Activated naive CD4-positive, alpha-beta T cell treated with anti-CD3 and anti-CD28 coated beads for 36 hours (primary cell): ENCODE measurements at regions not wholly inside any gene's neighbourhood (a gene's known extent, or its start where the extent isn't known, plus 50 kb on each side); places are given as distances from the start of the nearest gene placed in this dataset.
"Not testable (repeated sequence)": the region's sequence is repeated elsewhere in the genome, so short reads cannot be mapped to it uniquely, and the experiment has no call there.

Experiments
- CTCF ChIA-PET: fragments of 350-600 bp; sonication (Branson Sonifier 250); formaldehyde crosslinking; loops from one replicate; lab custom pipeline; 2021; ENCODE audit warnings: antibody characterized with exemption; lab: Charles Lee
- DNase-seq: peaks from one replicate; pipeline ENCODE4 v3.0.0-alpha.2; 2020
- H3K27ac Mint-ChIP-seq: one replicate; pipeline ENCODE4 v1.8.0; 2021; ENCODE audit warnings: mild to moderate bottlenecking, mixed read lengths
- H3K27me3 Mint-ChIP-seq: one replicate; pipeline ENCODE4 v1.8.0; 2021; ENCODE audit warnings: low read depth, mixed read lengths
- H3K36me3 Mint-ChIP-seq: one replicate; pipeline ENCODE4 v1.8.0; 2021; ENCODE audit warnings: low read depth, mixed read lengths
- H3K4me1 Mint-ChIP-seq: one replicate; pipeline ENCODE4 v1.8.0; 2021; ENCODE audit warnings: low read depth, mixed read lengths
- H3K4me3 Mint-ChIP-seq: one replicate; pipeline ENCODE4 v1.8.0; 2021; ENCODE audit warnings: mild to moderate bottlenecking, moderate library complexity, mixed read lengths
- H3K9me3 Mint-ChIP-seq: one replicate; pipeline ENCODE4 v1.8.0; 2021; ENCODE audit warnings: mixed read lengths
- intact Hi-C: fragments of 100-400 bp; cut with micrococcal nuclease; formaldehyde crosslinking; loops from one replicate; pipeline ENCODE4 v1.15.1; 2023

GRCh38 chr21:6428498-6429092, 4092.8 kb upstream of the TPTE start:
- not testable (repeated sequence) for H3K4me3 Mint-ChIP-seq, H3K4me1 Mint-ChIP-seq

GRCh38 chr21:6429924-6430323, 4091.5 kb upstream of the TPTE start:
- H3K4me1 Mint-ChIP-seq, intact Hi-C loops, H3K4me3 Mint-ChIP-seq, CTCF ChIA-PET, H3K36me3 Mint-ChIP-seq, H3K27ac Mint-ChIP-seq, DNase-seq, H3K27me3 Mint-ChIP-seq, H3K9me3 Mint-ChIP-seq: not testable (repeated sequence)

More at GRCh38 chr21:6428498-6429092, 4092.8 kb upstream of the TPTE start:
- DNase-seq, H3K9me3 Mint-ChIP-seq, H3K36me3 Mint-ChIP-seq, H3K27ac Mint-ChIP-seq, CTCF ChIA-PET, intact Hi-C loops, H3K27me3 Mint-ChIP-seq: not testable (repeated sequence)

GRCh38 chr21:6433149-6433548, 4088.2 kb upstream of the TPTE start:
- CTCF ChIA-PET, H3K36me3 Mint-ChIP-seq, H3K4me1 Mint-ChIP-seq, H3K9me3 Mint-ChIP-seq, H3K27ac Mint-ChIP-seq, DNase-seq, H3K27me3 Mint-ChIP-seq, intact Hi-C loops, H3K4me3 Mint-ChIP-seq: not testable (repeated sequence)

DNA sequence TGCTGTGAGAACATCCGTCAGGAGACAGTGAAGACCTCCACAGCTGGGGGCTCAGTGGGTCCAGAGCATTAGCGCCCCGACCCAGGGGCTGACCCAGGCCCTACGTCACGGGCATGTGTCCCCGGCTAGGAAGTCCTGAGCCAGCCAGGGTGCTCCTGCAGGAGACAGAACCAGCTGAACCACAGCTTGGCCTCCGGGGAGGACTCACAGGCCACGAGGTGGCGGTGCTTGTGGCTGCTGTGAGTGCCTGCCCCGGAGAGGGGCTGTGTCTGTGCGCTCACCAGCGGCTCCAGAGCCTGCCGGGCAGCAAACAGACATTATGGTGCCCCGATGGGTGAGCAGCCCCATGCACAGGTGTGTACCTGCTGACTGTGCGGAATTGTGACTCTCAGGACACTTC, 4085.2 kb upstream of the TPTE start:
- H3K27ac Mint-ChIP-seq, H3K9me3 Mint-ChIP-seq, DNase-seq, H3K4me1 Mint-ChIP-seq, intact Hi-C loops, H3K36me3 Mint-ChIP-seq, H3K27me3 Mint-ChIP-seq, H3K4me3 Mint-ChIP-seq, CTCF ChIA-PET: not testable (repeated sequence)

DNA sequence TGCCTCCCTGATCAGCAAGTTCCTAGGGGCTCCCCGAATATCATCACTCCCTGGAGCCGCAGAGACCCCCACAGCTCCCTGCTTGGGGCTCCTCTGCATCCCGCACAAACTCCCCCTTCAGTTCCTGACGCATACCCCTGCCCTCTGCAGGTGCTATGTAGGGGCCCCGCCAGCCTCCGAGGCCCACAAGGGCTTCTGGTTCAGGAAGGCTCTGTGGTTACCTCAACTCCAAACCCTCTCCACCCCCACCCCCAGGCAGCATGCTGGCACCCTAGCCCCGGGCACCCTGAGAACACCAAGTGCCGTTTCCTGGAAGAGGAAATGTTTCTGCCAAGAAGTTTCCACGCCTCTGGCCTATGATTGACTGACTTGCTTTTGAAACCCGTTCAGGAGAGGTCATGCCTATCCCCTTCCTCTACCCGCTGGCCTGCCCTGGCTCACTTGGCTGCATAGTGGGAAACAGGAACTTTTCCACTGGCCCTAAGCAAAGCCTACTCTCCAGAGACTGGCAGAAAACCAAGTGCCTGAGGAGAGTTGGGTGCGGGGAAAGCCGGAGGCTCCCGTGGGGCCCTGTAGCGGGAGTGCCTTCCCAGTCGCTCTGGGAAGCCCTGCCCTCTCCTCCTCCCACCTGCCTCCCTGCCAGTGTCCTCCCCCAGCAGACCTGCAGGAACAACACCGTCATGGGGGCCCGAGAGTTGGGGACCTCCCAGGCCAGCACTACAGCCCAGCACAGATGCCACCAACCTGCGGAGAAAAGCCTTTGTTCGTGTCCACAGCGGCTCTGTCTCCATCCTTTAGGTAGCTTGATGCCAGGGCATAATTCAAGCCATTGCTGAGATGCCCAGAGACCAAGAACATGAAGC, 4084.2 kb upstream of the TPTE start:
- H3K4me3 Mint-ChIP-seq, H3K4me1 Mint-ChIP-seq, H3K27me3 Mint-ChIP-seq, H3K27ac Mint-ChIP-seq, DNase-seq, H3K9me3 Mint-ChIP-seq, intact Hi-C loops, CTCF ChIA-PET, H3K36me3 Mint-ChIP-seq: not testable (repeated sequence)

- intact Hi-C loops, CTCF ChIA-PET, H3K9me3 Mint-ChIP-seq: not testable (repeated sequence)
These were observed 4083.6 kb upstream of the TPTE start for GRCh38 chr21:6437834-6438187.

GRCh38 chr21:6439058-6439457, 4082.3 kb upstream of the TPTE start:
- H3K27me3 Mint-ChIP-seq, H3K27ac Mint-ChIP-seq, H3K4me1 Mint-ChIP-seq, H3K9me3 Mint-ChIP-seq, DNase-seq, H3K4me3 Mint-ChIP-seq, intact Hi-C loops, H3K36me3 Mint-ChIP-seq, CTCF ChIA-PET: not testable (repeated sequence)

More at GRCh38 chr21:6437834-6438187, 4083.6 kb upstream of the TPTE start:
- H3K27me3 Mint-ChIP-seq, H3K36me3 Mint-ChIP-seq, H3K27ac Mint-ChIP-seq, H3K4me1 Mint-ChIP-seq, H3K4me3 Mint-ChIP-seq: not testable (repeated sequence)
- peak; percentile 5 for DNase-seq

DNA sequence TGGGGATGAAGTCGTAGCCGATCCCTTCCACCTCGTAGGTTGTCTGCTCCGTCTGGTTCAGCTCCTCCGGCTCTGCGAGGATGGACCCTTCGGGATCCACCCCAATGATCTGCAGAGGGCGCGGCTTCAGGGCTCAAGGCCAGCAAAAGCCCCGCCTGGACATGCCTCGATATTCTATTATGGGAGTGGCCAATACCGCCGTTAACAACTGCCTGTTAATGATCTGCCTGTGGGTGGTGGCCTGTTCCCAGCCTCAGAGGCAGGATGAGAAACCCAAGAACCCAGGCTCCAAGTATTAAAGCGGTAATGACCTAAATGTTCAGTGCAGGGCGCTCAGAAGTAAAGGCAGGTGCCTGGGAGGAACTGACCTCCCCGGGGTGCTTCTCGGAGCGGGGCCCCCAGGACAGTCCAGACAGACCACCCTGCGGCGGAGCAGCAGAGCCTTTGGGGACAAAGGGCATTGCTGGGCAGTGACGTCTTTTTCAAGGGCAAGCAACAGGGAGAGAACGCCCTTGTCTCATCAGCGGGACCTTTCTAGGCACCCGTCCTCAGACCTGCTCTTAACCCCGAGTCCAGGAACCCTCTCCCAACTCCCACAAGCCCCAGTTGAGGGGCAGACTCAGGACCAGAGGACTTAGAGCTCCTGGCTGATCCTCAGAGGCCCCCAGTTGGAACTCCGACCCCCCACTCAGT, 4066.6 kb upstream of the TPTE start:
- intact Hi-C loops, H3K4me3 Mint-ChIP-seq, H3K36me3 Mint-ChIP-seq, CTCF ChIA-PET, H3K27me3 Mint-ChIP-seq, H3K4me1 Mint-ChIP-seq, H3K27ac Mint-ChIP-seq, DNase-seq, H3K9me3 Mint-ChIP-seq: not testable (repeated sequence)

DNA sequence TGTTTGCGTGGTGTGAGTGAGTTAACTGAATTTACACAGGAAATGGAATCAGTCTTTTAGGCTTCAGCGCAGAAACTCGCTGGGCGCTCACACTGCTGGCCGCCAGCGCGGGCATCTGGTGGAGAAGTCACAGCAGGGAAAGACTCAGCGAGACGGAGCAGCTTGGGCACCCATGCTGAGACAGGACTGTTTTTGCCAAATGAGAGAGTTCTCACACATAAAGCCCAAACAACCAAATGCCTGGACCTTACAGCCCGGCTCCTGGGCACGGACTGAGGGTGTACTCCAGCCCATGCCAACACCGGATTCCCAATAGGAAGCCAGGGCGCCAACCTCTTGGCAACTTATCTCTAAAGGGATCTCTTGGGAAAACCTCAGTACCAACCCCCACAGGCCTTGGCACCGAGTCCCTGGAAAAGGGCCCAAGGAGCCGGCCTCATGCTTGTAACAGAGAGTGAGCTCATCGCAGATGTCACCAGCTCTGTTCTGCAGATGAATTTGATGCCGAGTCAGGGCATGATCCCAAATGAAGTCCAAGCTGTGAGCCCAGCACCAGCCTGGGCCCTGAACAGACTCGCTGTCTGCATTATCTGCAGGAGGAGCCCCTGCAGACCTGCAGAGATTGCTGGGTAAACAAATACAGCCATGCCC, 4065.2 kb upstream of the TPTE start:
- CTCF ChIA-PET, DNase-seq, intact Hi-C loops, H3K9me3 Mint-ChIP-seq, H3K27me3 Mint-ChIP-seq, H3K4me1 Mint-ChIP-seq, H3K27ac Mint-ChIP-seq, H3K36me3 Mint-ChIP-seq, H3K4me3 Mint-ChIP-seq: not testable (repeated sequence)

GRCh38 chr21:6459761-6460160, 4061.6 kb upstream of the TPTE start:
- H3K4me1 Mint-ChIP-seq, H3K9me3 Mint-ChIP-seq, H3K36me3 Mint-ChIP-seq, DNase-seq, intact Hi-C loops, H3K27ac Mint-ChIP-seq, CTCF ChIA-PET, H3K27me3 Mint-ChIP-seq, H3K4me3 Mint-ChIP-seq: not testable (repeated sequence)

DNA sequence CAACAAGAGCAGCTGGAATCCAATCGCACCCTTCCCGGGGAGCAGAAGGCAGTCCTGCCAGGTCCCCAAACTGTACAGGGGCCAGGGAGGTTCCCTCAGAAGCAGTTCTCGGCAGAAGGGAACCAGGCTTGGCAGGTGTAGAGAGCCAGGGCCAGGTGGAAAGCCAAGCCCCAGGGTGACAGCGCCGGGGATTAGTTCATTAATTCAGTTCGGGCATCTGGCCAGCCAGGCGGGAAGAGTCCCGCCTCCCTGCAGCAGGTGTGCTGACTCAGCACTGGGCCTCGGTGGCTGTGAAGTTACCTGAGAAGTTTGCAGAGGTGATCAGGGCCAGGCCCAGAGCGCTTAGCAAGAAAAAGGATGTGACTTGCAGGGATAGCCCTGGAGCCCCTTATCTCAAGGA, 4060.0 kb upstream of the TPTE start:
- H3K4me3 Mint-ChIP-seq, H3K27me3 Mint-ChIP-seq, CTCF ChIA-PET, H3K9me3 Mint-ChIP-seq, H3K27ac Mint-ChIP-seq, DNase-seq, intact Hi-C loops, H3K4me1 Mint-ChIP-seq, H3K36me3 Mint-ChIP-seq: not testable (repeated sequence)

DNA sequence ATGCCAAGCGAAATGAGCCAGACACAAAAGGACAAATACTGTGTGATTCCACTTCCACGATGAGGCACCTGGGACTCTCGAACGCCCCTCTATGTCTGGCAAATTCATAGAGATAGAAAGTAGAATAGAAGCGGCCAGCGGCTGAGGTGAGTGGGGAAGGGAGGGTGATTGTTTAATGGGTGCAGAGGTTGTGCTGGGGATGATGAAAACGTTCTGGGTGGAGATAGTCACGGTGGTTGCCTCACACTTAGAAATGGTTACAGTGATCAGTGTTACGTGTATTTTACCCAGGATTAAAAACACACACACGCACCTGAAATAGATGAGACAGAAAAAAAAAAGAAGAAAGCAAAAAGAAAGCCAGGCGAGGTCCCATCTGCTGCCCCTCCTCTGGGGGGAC, 4057.0 kb upstream of the TPTE start:
- H3K4me3 Mint-ChIP-seq, DNase-seq, H3K9me3 Mint-ChIP-seq, H3K4me1 Mint-ChIP-seq, H3K27me3 Mint-ChIP-seq, H3K27ac Mint-ChIP-seq, intact Hi-C loops, CTCF ChIA-PET, H3K36me3 Mint-ChIP-seq: not testable (repeated sequence)
